ENCODE measurements at regions not wholly inside any gene's neighbourhood (a gene's known extent, or its start where the extent isn't known, plus 50 kb on each side); places are given as distances from the start of the nearest gene placed in this dataset.

- ATAC-seq: no peak
- no peak for TF ChIP-seq CTCF (IDR thresholded peaks at IDR 0.05)
- DNase-seq: no peak
- 48 to 51% (median 49%) methylated on average over 11 of the region's 11 CpGs for whole genome bisulfite sequencing, 3 donors
- Histone ChIP-seq H3K27ac (no peak overlapping the region), H3K36me3 (ENCODE audit: insufficient read depth in 1 of 2, low read depth in 1 of 2) (no peaks in the 10 kb centered on the region), H3K27me3 (ENCODE audit: insufficient read depth in 3 of 3, low read length in 2 of 3) (no peaks in the 10 kb centered on the region), H3K9me3 (no peaks in the 10 kb centered on the region), H3K4me3 (no peak overlapping the region), H3K4me1 (no peaks in the 10 kb centered on the region)
- intact Hi-C loops (cut with DNase I): no loop called here
These were observed 578.9 kb upstream of the SEMA3D start for GRCh38 chr7:85765698-85766298.

GRCh38 chr7:85764034-85764433 is 577.2 kb upstream of the SEMA3D start:
- ATAC-seq (no peak), DNase-seq (no peak)
- Histone ChIP-seq H3K9me3 (no peaks in the 10 kb centered on the region), H3K36me3 (ENCODE audit: insufficient read depth in 1 of 2, low read depth in 1 of 2) (no peaks in the 10 kb centered on the region), H3K27me3 (ENCODE audit: insufficient read depth in 3 of 3, low read length in 2 of 3) (no peaks in the 10 kb centered on the region), H3K4me1 (no peaks in the 10 kb centered on the region), H3K4me3 (no peak overlapping the region), H3K27ac (no peak overlapping the region)
- WGBS, 3 donors: 36 to 47% (median 43%) methylated on average over 2 of the region's 2 CpGs
- intact Hi-C loops (cut with DNase I): no loop called here
- TF ChIP-seq CTCF (IDR thresholded peaks at IDR 0.05): no peak

GRCh38 chr7:85757348-85757747 is 570.5 kb upstream of the SEMA3D start:
- no peak for DNase-seq
- no peak for TF ChIP-seq CTCF (IDR thresholded peaks at IDR 0.05)
- peaks cover 11% of the 10 kb centered on the region for H3K9me3 ChIP-seq
- no peaks in the 10 kb centered on the region for H3K27me3 ChIP-seq (ENCODE audit: insufficient read depth in 3 of 3, low read length in 2 of 3)
- ATAC-seq: no peak
- H3K4me3 ChIP-seq: no peak overlapping the region
- 85 to 96% (median 88%) methylated on average over 1 of the region's 1 CpG for WGBS, 3 donors
- intact Hi-C loops (cut with DNase I): no loop called here
- H3K4me1 ChIP-seq: no peaks in the 10 kb centered on the region
- H3K27ac ChIP-seq: no peak overlapping the region
- H3K36me3 ChIP-seq (ENCODE audit: insufficient read depth in 1 of 2, low read depth in 1 of 2): no peaks in the 10 kb centered on the region

GRCh38 chr7:85750454-85750949 is 563.6 kb upstream of the SEMA3D start:
- Histone ChIP-seq H3K27me3 (ENCODE audit: insufficient read depth in 3 of 3, low read length in 2 of 3) (no peaks in the 10 kb centered on the region), H3K4me3 (no peak overlapping the region), H3K27ac (no peak overlapping the region), H3K9me3 (peaks cover 5% of the 10 kb centered on the region), H3K4me1 (no peaks in the 10 kb centered on the region), H3K36me3 (ENCODE audit: insufficient read depth in 1 of 2, low read depth in 1 of 2) (no peaks in the 10 kb centered on the region)
- 35 to 46% (median 37%) methylated on average over 14 of the region's 14 CpGs for WGBS, 3 donors
- no peak for TF ChIP-seq CTCF (IDR thresholded peaks at IDR 0.05)
- ATAC-seq (no peak), DNase-seq (no peak)
- intact Hi-C loops (cut with DNase I): no loop called here

Measured in psoas muscle (tissue), 7 donors.